Nephron progenitor cell (in vitro differentiated cells): ENCODE measurements at regions not wholly inside any gene's neighbourhood (a gene's known extent, or its start where the extent isn't known, plus 50 kb on each side); places are given as distances from the start of the nearest gene placed in this dataset.
A peak's percentile ranks its signal among the peaks of the same experiment; 100 is the strongest.
"Not testable (repeated sequence)": the region's sequence is repeated elsewhere in the genome, so short reads cannot be mapped to it uniquely, and the experiment has no call there.

Source experiments
- DNase-seq: peaks from one replicate; pipeline ENCODE4 v3.0.0; 2021
- H3K27ac Mint-ChIP-seq: 2 replicates; pipeline ENCODE4 v1.8.0; 2021; ENCODE audit warnings: mild to moderate bottlenecking, moderate library complexity, mixed read lengths
- H3K27me3 Mint-ChIP-seq: 2 replicates; pipeline ENCODE4 v1.8.0; 2021; ENCODE audit warnings: mild to moderate bottlenecking, low read depth, mixed read lengths; ENCODE audit not compliant: poor library complexity
- H3K36me3 Mint-ChIP-seq: 2 replicates; pipeline ENCODE4 v1.8.0; 2021; ENCODE audit warnings: low read depth, mixed read lengths
- H3K4me1 Mint-ChIP-seq: 2 replicates; pipeline ENCODE4 v1.8.0; 2021; ENCODE audit warnings: mixed read lengths
- H3K4me3 Mint-ChIP-seq: 2 replicates; pipeline ENCODE4 v1.8.0; 2021; ENCODE audit warnings: mild to moderate bottlenecking, moderate library complexity, mixed read lengths
- H3K9me3 Mint-ChIP-seq: 2 replicates; pipeline ENCODE4 v1.8.0; 2021; ENCODE audit warnings: mild to moderate bottlenecking, moderate library complexity, mixed read lengths
- TF ChIP-seq, protein P1 (sequence below): fragments of 200-600 bp; sonication (generic); IDR thresholded peaks from 2 replicates; pipeline ENCODE4 v1.5.0; 2021; ENCODE audit warnings: antibody characterized with exemption

DNA sequence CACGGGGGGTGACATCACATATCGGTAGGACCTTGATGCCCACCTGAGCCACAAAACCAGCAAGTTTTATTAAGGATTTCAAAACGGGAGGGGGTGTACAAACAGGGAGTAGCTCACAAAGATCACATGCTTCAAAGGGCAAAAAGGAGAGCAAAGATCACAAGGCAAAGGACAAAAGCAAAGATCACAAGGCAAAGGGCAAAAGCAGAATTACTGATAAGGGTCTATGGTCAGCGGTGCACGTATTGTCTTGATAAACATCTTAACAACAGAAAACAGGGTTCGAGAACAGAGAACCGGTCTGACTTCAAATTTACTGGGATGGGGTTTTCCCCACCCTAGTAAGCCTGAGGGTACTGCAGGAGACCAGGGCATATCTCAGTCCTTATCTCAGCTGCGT, 143.5 kb upstream of the LPP start:
- H3K9me3 Mint-ChIP-seq: peaks cover 26% of the 10 kb centered on the region
- DNase-seq: no peak
- no peak overlapping the region for H3K4me3 Mint-ChIP-seq
- peaks cover 13% of the 10 kb centered on the region for H3K4me1 Mint-ChIP-seq
- peaks cover 4% of the 10 kb centered on the region for H3K27me3 Mint-ChIP-seq
- peaks cover 5% of the 10 kb centered on the region for H3K36me3 Mint-ChIP-seq
- TF ChIP-seq, protein P1, sequence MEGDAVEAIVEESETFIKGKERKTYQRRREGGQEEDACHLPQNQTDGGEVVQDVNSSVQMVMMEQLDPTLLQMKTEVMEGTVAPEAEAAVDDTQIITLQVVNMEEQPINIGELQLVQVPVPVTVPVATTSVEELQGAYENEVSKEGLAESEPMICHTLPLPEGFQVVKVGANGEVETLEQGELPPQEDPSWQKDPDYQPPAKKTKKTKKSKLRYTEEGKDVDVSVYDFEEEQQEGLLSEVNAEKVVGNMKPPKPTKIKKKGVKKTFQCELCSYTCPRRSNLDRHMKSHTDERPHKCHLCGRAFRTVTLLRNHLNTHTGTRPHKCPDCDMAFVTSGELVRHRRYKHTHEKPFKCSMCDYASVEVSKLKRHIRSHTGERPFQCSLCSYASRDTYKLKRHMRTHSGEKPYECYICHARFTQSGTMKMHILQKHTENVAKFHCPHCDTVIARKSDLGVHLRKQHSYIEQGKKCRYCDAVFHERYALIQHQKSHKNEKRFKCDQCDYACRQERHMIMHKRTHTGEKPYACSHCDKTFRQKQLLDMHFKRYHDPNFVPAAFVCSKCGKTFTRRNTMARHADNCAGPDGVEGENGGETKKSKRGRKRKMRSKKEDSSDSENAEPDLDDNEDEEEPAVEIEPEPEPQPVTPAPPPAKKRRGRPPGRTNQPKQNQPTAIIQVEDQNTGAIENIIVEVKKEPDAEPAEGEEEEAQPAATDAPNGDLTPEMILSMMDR: no peak
- H3K27ac Mint-ChIP-seq: no peak overlapping the region

DNA sequence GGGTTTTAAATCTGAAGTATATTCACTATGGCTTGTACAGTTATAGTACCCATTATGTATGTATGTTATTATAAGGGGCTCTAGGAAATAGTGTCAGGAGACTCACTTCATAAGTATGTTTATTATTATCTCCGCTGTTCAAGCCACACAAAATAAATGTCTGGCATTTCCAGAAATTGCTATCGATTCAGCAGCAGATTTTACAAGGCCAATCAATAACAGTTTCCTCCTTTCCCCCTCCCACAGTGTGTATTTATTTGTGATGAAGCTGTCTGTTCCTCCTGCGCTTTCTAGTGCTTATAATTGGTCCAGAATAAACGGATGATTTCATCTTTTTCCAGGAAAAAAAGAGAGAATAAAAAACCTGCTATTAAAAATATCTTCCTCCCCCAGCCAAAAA, 134.2 kb upstream of the LPP start:
- H3K9me3 Mint-ChIP-seq: no peaks in the 10 kb centered on the region
- no peaks in the 10 kb centered on the region for H3K27me3 Mint-ChIP-seq
- peaks cover 8% of the 10 kb centered on the region for H3K4me1 Mint-ChIP-seq
- H3K27ac Mint-ChIP-seq: no peak overlapping the region
- no peak for DNase-seq
- TF ChIP-seq, protein P1: no peak
- no peaks in the 10 kb centered on the region for H3K36me3 Mint-ChIP-seq
- H3K4me3 Mint-ChIP-seq: no peak overlapping the region

DNA sequence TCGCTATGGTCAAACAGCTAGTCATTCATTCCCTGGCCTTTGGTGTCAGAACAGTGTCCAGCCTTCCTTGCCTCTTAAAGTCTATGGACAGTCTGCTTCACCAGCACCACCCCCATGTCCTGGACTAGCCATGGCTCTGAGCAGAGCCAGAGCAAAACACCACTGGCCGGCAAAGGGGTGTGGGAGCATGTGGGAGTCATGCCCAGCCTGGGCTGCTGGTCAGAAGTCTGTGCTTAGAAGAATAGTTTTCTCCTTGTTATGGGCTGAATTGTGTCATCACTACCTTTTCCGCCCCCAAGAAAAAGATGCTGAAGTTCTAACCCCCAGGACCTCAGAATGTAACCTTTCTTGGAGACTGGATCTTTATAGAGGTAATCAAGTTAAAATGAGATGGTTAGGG, 132.9 kb upstream of the LPP start:
- Mint-ChIP-seq H3K36me3 (no peaks in the 10 kb centered on the region), H3K27me3 (no peaks in the 10 kb centered on the region), H3K4me3 (no peak overlapping the region), H3K9me3 (no peaks in the 10 kb centered on the region), H3K4me1 (peaks cover 8% of the 10 kb centered on the region), H3K27ac (peak overlapping the region; percentile 4)
- DNase-seq: no peak
- TF ChIP-seq, protein P1: no peak

- Mint-ChIP-seq H3K4me1 (peaks cover 8% of the 10 kb centered on the region), H3K4me3 (no peak overlapping the region), H3K36me3 (no peaks in the 10 kb centered on the region), H3K9me3 (no peaks in the 10 kb centered on the region), H3K27me3 (no peaks in the 10 kb centered on the region), H3K27ac (peak overlapping the region; percentile 4)
- TF ChIP-seq, protein P1: no peak
- DNase-seq: no peak
Measured at GRCh38 chr3:188021502-188022040, 132.4 kb upstream of the LPP start.

DNA sequence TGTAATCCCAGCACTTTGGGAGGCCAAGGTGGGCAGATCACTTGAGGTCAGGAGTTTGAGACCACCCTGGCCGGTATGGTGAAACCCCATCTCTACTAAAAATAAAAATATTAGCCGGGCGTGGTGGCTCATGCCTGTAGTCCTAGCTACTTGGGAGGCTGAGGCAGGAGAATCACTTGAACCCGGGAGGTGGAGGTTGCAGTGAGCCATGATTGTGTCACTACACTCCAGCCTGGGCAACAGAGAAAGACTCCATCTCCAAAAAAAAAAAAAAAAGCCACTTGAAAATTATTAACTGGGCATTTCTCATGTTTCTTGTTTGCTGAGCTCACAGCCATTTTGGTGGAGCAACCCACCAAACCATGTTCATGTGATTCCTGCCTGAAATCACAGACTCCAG, 131.1 kb upstream of the LPP start:
- H3K9me3 Mint-ChIP-seq, H3K36me3 Mint-ChIP-seq, H3K4me1 Mint-ChIP-seq, H3K4me3 Mint-ChIP-seq, H3K27me3 Mint-ChIP-seq, DNase-seq: not testable (repeated sequence)
- H3K27ac Mint-ChIP-seq: peak overlapping the region; percentile 24

DNA sequence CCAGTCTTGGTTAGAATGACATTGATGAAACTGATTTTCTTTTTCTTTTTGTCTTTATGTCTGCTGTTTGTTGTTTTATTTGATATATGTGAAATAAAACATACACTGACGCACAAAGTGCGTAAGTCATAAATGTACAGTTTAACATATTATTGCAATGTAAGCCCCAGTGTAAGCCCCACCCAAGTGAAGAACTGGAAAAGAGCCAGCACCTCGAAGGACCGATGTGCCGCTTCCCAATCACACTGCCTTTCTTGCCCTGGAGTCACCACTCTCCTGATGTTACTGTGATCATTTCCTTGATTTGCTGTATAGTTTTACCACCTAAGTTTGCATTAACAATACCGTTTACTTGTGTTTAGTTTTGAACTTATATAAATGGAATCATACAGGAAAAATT, 128.4 kb upstream of the LPP start:
- Mint-ChIP-seq H3K27ac (no peak overlapping the region), H3K4me3 (no peak overlapping the region), H3K36me3 (no peaks in the 10 kb centered on the region), H3K9me3 (no peaks in the 10 kb centered on the region), H3K27me3 (no peaks in the 10 kb centered on the region), H3K4me1 (peaks cover 8% of the 10 kb centered on the region)
- TF ChIP-seq, protein P1: no peak
- DNase-seq: no peak
